ENCODE measurements at regions not wholly inside any gene's neighbourhood (a gene's known extent, or its start where the extent isn't known, plus 50 kb on each side); places are given as distances from the start of the nearest gene placed in this dataset.
A peak's percentile ranks its signal among the peaks of the same experiment; 100 is the strongest.
"Not testable (repeated sequence)": the region's sequence is repeated elsewhere in the genome, so short reads cannot be mapped to it uniquely, and the experiment has no call there.

DNA sequence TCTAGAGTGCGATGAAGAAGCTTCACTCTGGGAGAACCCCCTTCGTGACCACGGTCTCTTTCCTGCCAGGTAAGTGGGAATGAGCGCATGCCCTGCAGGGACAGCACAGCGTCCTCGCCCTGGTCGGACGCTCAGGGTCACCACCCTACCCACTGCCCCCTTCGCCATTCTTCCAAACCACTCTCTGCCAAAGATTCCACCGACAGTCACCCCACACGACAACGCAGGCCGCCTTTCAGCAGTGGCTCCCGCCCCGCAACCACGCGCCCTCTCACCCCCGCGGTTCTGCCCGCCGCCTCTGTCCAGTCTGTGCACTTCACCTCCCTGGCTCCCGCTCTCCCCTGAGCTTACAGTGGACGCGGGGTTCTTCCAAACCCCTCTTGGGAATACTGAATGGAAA lies 82.3 kb upstream of the FCGR1A start:
- not testable (repeated sequence) for DNase-seq (ENCODE audit: low read depth, low spot score)

DNA sequence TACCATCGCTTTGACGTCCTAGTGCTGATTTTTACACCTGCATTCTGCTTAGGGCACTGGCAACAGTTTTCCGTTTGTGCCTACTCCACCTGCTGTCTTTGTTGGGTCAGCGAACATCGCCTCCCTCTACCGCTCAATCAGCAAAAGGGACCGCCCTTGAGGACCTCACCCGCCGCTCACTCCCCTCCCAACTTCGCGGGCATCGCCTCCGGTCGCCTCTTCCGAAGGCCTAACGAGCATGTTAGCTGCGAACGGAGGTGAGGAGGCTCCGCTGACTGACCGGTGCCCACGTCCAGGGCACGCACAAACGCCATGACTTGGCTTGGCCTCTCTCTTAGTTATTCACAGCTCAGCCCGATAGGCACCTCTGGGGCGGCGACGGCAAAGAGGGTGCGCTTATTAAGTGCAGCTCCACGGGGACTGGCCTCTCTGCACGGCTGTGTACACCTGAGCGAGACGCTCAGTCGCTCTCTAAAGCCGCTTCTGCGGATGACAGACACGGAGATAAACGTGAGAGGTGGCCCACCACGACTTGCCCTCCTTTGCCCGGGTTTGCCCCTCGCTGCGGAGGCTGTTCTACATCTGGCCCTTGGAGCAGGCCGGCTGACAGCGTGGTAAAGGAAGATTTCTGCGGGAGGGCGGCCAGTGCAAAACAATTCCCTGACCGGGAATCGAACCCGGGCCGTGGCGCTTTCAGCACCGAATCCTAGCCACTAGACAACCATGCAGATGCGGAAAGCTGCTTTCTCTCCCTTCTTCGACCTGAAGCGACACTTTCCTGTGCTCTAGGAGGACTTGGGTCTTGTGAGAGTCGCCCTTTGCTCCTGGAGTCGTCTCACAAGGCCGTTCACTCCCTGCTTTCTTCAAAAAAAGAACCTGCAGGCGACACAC lies 81.6 kb upstream of the FCGR1A start:
- DNase-seq (ENCODE audit: low read depth, low spot score): not testable (repeated sequence)

DNA sequence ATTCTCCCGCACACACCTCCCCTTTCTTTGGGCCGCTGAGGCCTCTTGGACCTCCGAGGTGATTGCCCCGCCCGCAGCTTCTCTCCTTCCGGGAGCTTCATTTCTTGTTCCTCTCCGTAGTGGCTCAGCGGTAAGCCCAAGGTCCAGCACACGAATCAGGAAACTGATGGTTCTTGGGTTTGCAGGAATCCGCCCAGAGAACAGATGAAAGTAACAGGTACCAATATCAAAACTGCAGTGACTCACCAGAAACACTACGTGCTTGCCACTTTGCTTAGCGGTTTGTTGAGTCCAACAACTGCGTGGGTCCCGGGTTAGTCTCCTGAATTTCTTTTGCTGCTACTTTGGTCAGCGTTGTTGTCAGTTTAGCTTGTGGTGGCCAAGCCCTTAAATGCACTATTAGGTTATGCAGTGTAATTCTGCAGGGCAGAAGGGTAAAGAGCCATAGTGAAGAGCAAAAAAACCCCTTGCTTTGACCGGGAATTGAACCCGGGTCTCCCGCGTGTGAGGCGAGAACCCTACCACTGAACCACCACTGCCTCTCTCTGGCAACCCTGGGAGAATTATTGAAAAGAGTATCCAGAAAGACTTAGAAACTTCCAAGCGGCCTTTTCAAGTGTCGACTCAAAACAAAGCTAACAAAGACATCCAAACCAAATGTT lies 74.2 kb upstream of the FCGR1A start:
- peak; percentile 82 for DNase-seq (ENCODE audit: low read depth, low spot score)

DNA sequence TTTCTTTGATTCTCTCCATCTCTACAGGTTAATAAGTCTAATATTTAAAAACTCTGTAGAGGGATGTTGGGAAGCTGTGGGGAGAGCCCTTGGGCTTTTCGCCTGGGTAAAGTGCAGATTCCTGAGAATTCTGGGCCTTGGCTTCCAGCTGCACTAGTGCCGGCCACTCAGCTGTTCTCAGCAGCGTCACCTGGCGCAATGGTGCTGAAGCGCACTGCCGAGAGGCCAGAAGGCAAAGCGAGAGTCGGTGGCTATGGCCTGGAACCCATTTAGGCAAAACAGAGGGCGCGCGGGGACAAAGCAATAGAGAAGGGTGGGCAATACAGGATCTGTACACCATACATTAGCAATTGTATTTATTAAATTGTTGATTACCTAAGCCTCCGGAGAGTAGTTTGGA lies 70.8 kb upstream of the FCGR1A start:
- not testable (repeated sequence) for DNase-seq (ENCODE audit: low read depth, low spot score)

DNA sequence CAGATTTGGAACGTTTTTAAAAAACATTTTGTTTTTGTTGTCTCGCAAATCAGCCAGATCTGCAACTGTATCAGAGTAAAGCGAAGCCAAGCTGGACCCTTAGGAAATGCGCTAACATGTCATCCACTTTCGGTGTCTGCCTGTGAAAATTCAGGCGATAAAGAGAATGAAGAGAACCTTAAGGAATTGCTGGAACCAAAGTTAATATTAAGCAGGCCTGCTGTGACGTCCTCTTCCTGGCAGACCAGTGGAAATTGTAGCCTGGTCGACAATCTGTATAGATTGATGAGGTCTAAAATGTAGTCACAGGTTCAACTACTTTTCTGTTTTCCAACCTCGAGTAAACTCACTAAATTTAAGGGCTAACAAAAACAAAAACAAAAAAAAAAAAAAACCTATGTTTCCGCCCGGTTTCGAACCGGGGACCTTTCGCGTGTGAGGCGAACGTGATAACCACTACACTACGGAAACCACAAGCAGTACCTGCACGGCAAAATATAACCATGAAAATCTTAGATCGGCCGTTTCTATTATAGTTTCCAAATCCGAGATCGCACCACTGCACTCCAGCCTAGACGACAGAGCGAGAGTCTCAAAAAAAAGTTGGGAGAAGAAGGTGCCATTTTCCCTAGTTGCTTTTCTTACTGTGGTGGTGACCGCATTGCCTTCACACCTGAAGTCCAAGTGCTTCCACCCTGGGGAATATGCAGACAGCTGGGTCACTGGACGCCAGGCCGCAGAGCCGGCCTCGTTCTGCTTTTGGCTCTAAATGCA lies 70.2 kb upstream of the FCGR1A start:
- DNase-seq (ENCODE audit: low read depth, low spot score): peak; percentile 75

DNA sequence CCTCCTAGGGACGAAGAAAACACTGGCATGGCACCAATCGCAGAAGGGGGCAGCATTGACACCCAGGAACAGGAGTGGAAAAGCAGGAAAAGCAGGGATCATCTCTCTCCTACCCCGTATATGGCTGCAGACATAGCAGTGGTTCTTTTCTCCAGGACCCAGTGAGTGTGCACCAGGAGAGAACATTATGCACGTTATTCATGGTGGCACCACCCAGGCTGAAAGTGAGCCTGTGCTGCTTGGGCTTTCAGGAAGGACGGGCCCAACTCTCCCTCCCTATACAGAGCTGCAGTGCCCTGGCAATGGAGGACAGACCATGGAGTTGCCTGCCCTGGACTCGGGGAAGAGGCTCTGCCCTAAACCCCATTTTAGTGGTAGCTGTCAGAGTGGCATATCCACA lies 69.0 kb upstream of the FCGR1A start:
- DNase-seq (ENCODE audit: low read depth, low spot score): not testable (repeated sequence)

DNA sequence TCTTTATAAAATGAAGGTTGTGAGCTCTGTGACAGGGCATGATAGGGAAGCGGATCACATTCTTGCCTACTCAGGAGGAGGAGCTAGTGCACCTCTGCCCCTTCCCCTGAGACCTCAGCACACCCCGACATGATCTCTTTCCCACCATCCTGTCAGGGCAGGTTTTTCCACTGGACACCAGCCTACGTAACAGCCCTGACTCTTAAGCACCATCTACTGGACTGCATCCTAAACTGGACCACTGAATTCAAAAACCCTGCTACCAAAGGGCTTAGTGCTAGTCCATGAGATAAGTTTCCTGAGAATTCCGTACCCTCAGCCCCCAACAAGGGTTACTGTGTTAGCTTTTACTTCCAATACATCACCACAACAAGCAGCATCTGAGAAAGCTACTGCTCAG lies 68.5 kb upstream of the FCGR1A start:
- not testable (repeated sequence) for DNase-seq (ENCODE audit: low read depth, low spot score)

DNA sequence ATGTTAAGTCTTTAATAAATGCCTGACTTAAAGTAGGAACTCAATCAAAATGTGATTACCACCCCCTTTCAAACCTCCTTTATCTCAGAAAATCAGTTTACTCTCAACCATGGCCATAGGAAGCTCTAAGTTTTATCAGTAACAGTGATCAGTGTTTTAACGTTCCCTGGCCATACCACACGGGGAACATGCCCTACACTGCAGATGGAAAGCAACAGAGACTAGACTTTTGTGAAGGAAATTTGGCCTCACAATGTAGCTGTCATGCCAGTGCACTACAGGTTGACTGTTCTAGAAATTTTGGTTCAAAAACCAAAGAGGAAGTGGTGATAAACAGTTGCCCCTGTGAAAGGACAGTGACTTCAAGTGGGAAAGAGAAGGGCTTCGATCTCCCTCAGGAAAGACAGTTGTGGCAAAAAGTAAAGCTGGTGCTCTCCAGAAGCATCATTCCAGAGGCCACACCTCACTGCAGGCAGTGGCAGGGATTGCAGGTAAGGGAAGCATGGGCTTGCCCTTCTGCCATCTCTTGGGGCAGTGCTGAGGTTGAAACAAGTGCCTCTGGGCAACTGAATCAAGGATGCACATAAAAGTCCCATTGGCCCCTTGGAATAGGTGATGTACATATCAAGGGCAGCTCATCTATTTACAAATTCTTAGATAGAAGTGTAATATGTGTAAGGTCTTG lies 57.7 kb upstream of the FCGR1A start:
- not testable (repeated sequence) for DNase-seq (ENCODE audit: low read depth, low spot score)

DNA sequence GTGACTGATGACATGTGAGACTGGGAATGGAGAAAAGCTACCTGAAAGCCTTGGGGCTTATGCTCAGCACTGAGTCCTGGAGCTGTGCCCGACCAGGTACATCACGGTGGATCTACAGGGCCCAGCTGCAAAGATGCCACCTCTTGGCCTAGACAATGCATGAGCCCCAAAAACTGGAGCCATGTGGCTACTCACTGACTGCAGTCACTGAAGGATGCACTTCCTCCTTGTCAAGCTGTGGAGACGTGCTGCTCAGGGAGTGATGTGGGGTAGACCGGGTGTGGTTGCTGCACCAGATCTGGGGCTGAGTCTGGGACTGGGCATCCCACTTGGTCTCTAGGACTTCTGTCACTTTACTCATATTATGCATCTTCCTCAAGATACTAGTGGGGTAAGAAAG lies 55.8 kb upstream of the FCGR1A start:
- not testable (repeated sequence) for DNase-seq (ENCODE audit: low read depth, low spot score)

DNA sequence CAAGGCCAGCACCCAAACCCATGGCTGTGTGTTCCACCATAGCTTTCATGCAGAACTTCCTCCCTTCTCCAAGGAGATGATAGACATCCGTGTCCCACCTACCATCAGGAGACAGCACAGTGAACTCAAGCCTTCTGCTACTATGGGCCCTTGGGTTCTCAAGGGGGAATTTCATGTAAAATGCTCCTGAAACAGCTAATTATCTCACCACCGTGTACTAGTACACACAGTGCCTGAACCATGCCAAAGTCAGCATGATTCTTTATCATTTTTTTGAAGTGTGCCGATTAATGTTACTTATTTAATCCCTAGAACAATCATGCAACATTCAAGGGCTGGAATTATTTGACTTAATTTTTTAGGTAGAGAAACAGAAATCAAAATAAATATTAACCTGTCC lies 53.9 kb upstream of the FCGR1A start:
- DNase-seq (ENCODE audit: low read depth, low spot score): not testable (repeated sequence)

Data from astrocyte of the hippocampus (primary cell).